A673 (cell line): ENCODE measurements at regions not wholly inside any gene's neighbourhood (a gene's known extent, or its start where the extent isn't known, plus 50 kb on each side); places are given as distances from the start of the nearest gene placed in this dataset.

Experiments used
- BruUV-seq: library from RNA; stranded (reverse); fragments of 400-500 nt; replicated peaks from 2 replicates; lab custom pipeline; 2021; lab: Mats Ljungman, UMichigan
- CTCF ChIA-PET: fragments of 300-600 bp; sonication (Branson Sonifier 250); formaldehyde crosslinking; loops from one replicate; lab custom pipeline; 2022; ENCODE audit warnings: antibody characterized with exemption; lab: Charles Lee
- POLR2A ChIA-PET: fragments of 300-600 bp; sonication (Branson Sonifier 250); formaldehyde crosslinking; loops from one replicate; lab custom pipeline; 2022; ENCODE audit warnings: antibody characterized with exemption; ENCODE audit not compliant: low non-redundant PET; lab: Charles Lee
- DNase-seq: peaks from one replicate; pipeline ENCODE4 v3.0.0-alpha.2; 2015; ENCODE audit warnings: low spot score
- H3K27ac ChIP-seq: fragments of 200-600 bp; sonication (generic); 2 replicates; pipeline ENCODE4 v1.5.1; 2016; ENCODE audit warnings: mixed run types, low read depth, mild to moderate bottlenecking, mixed read lengths, antibody characterized with exemption, low read length; ENCODE audit not compliant: poor library complexity, severe bottlenecking
- H3K27me3 ChIP-seq: fragments of 200-600 bp; sonication (generic); replicated peaks from 2 replicates; pipeline ENCODE4 v1.6.1; 2017; ENCODE audit warnings: mixed run types, low read depth, mild to moderate bottlenecking, mixed read lengths, antibody characterized with exemption, low read length; ENCODE audit not compliant: insufficient read depth, poor library complexity
- H3K36me3 ChIP-seq: fragments of 200-600 bp; sonication (generic); 2 replicates; pipeline ENCODE4 v1.6.1; 2016; ENCODE audit warnings: mixed run types, mild to moderate bottlenecking, mixed read lengths, antibody characterized with exemption, low read length; ENCODE audit not compliant: insufficient read depth, poor library complexity, severe bottlenecking
- H3K4me1 ChIP-seq: fragments of 200-600 bp; sonication (generic); 2 replicates; pipeline ENCODE4 v1.6.1; 2017; ENCODE audit warnings: mixed run types, mild to moderate bottlenecking, mixed read lengths, antibody characterized with exemption, low read length; ENCODE audit not compliant: insufficient read depth, poor library complexity, severe bottlenecking
- H3K4me3 ChIP-seq: fragments of 200-600 bp; sonication (generic); 2 replicates; pipeline ENCODE4 v1.5.1; 2016; ENCODE audit warnings: low read depth, mixed run types, mild to moderate bottlenecking, mixed read lengths, low read length; ENCODE audit not compliant: poor library complexity, severe bottlenecking
- H3K9me3 ChIP-seq: fragments of 200-600 bp; sonication (generic); 2 replicates; pipeline ENCODE4 v1.6.1; 2016; ENCODE audit warnings: mixed run types, low read depth, mild to moderate bottlenecking, mixed read lengths, antibody characterized with exemption, low read length; ENCODE audit not compliant: poor library complexity, severe bottlenecking
- CTCF ChIP-seq: fragments of 300-800, 200-600 bp; sonication (generic); conservative IDR thresholded peaks from 2 replicates; pipeline ENCODE4 v1.5.1; 2017; ENCODE audit warnings: low read depth, mild to moderate bottlenecking, antibody characterized with exemption, low read length, moderate library complexity, mixed read lengths
- EZH2 ChIP-seq: fragments of 200-600 bp; sonication (generic); IDR thresholded peaks from 2 replicates; pipeline ENCODE4 v1.6.1; 2017; ENCODE audit warnings: borderline replicate concordance, low read depth, mild to moderate bottlenecking, mixed read lengths, antibody characterized with exemption, low read length; ENCODE audit not compliant: poor library complexity, severe bottlenecking
- intact Hi-C: fragments of 100-400 bp; cut with micrococcal nuclease; formaldehyde crosslinking; loops from one replicate; pipeline ENCODE4 v1.10.0; 2022; ENCODE audit not compliant: unreplicated experiment

GRCh38 chrX:9131066-9131465 lies 97.1 kb upstream of the FAM9B start:
- no TSS peak for BruUV-seq
- no peaks in the 10 kb centered on the region for H3K36me3 ChIP-seq
- H3K4me3 ChIP-seq: no peak overlapping the region
- CTCF ChIA-PET: no interaction called here
- POLR2A ChIA-PET: no interaction called here
- H3K27me3 ChIP-seq: no peaks in the 10 kb centered on the region
- no peaks in the 10 kb centered on the region for H3K4me1 ChIP-seq
- H3K27ac ChIP-seq: no peak overlapping the region
- intact Hi-C loops: no loop called here
- no peaks in the 10 kb centered on the region for H3K9me3 ChIP-seq
- no peak for DNase-seq
- TF ChIP-seq EZH2 (no peak), CTCF (no peak)

- ChIA-PET CTCF (no interaction called here), POLR2A (no interaction called here)
- no peaks in the 10 kb centered on the region for H3K9me3 ChIP-seq
- TF ChIP-seq CTCF (no peak), EZH2 (no peak)
- DNase-seq: no peak
- no TSS peak for BruUV-seq
- H3K27ac ChIP-seq: no peak overlapping the region
- H3K4me1 ChIP-seq: no peaks in the 10 kb centered on the region
- H3K36me3 ChIP-seq: no peaks in the 10 kb centered on the region
- no peak overlapping the region for H3K4me3 ChIP-seq
- intact Hi-C loops: no loop called here
- H3K27me3 ChIP-seq: no peaks in the 10 kb centered on the region
Measured at GRCh38 chrX:9132036-9132638, 98.2 kb upstream of the FAM9B start.

- BruUV-seq: no TSS peak
- no peak overlapping the region for H3K4me3 ChIP-seq
- ChIA-PET CTCF (no interaction called here), POLR2A (no interaction called here)
- H3K4me1 ChIP-seq: no peaks in the 10 kb centered on the region
- no peak overlapping the region for H3K27ac ChIP-seq
- no peaks in the 10 kb centered on the region for H3K36me3 ChIP-seq
- intact Hi-C loops: no loop called here
- no peak for TF ChIP-seq EZH2
- no peak for TF ChIP-seq CTCF
- no peaks in the 10 kb centered on the region for H3K9me3 ChIP-seq
- H3K27me3 ChIP-seq: no peaks in the 10 kb centered on the region
- no peak for DNase-seq
Measured at GRCh38 chrX:9133426-9133825, 99.5 kb upstream of the FAM9B start.
